ENCODE measurements at regions not wholly inside any gene's neighbourhood (a gene's known extent, or its start where the extent isn't known, plus 50 kb on each side); places are given as distances from the start of the nearest gene placed in this dataset.

GRCh38 chr3:110454066-110454465 is 617.5 kb upstream of the NECTIN3 start:
- DNase-seq: no peak
- no peaks in the 10 kb centered on the region for H3K36me3 ChIP-seq
- WGBS, 2 donors: 91 to 93% methylated on average over 4 of the region's 4 CpGs
- intact Hi-C loops (cut with DNase I): no loop called here
- no peaks in the 10 kb centered on the region for H3K9me3 ChIP-seq
- no peak overlapping the region for H3K4me3 ChIP-seq (replicated peaks in 1 of 3)
- no peak overlapping the region for H3K27ac ChIP-seq
- H3K4me1 ChIP-seq: no peaks in the 10 kb centered on the region
- H3K27me3 ChIP-seq: no peaks in the 10 kb centered on the region
- TF ChIP-seq CTCF (IDR thresholded peaks at IDR 0.05) (no peak), POLR2A (IDR thresholded peaks at IDR 0.05) (no peak)

GRCh38 chr3:110456001-110456400 is 615.6 kb upstream of the NECTIN3 start:
- no peak for DNase-seq
- TF ChIP-seq CTCF (IDR thresholded peaks at IDR 0.05) (no peak), POLR2A (IDR thresholded peaks at IDR 0.05) (no peak)
- H3K4me1 ChIP-seq: no peaks in the 10 kb centered on the region
- intact Hi-C loops (cut with DNase I): no loop called here
- no peaks in the 10 kb centered on the region for H3K36me3 ChIP-seq
- H3K27me3 ChIP-seq: no peaks in the 10 kb centered on the region
- H3K4me3 ChIP-seq (replicated peaks in 1 of 3): no peak overlapping the region
- WGBS, 2 donors: 87 to 91% methylated on average over 2 of the region's 2 CpGs
- H3K27ac ChIP-seq: no peak overlapping the region
- no peaks in the 10 kb centered on the region for H3K9me3 ChIP-seq

DNA sequence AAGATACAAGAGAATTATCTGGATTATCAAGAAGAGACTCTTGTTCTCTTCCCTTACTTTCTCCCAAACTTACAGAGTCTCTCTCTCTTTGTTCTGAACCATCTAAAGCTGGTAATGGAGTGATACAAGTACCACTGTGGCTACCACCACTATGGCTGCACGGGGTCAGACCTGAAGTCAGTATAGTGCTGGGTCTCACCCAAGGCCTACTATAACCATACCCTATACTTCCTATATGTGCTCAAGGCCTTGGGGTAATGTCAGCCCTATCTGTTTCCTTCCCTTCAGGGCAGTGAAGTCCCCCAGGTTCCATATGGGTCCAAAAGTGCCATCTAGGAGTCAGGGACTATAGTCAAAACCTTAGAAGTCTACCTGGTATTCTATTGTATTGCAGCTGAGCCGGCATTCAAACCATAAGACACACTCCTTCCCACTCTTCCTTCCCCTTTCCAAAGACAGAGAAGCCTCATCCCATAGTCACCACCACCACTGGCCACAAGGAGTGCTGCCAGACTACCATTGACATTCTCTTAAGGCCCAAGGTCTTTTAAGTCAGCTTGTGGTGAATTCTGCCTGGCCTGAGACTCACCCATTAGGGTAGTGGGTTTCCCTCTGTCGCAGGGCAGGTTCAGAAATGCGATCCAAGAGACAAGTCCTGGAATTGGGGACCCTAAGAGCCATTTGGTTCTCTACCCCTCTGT is 615.0 kb upstream of the NECTIN3 start:
- Histone ChIP-seq H3K4me3 (replicated peaks in 1 of 3) (no peak overlapping the region), H3K4me1 (no peaks in the 10 kb centered on the region), H3K9me3 (no peaks in the 10 kb centered on the region), H3K27me3 (no peaks in the 10 kb centered on the region), H3K36me3 (no peaks in the 10 kb centered on the region), H3K27ac (no peak overlapping the region)
- TF ChIP-seq CTCF (IDR thresholded peaks at IDR 0.05) (no peak), POLR2A (IDR thresholded peaks at IDR 0.05) (no peak)
- DNase-seq: no peak
- WGBS, 2 donors: 82 to 94% methylated on average over 4 of the region's 4 CpGs
- intact Hi-C loops (cut with DNase I): no loop called here

GRCh38 chr3:110457508-110457907 is 614.1 kb upstream of the NECTIN3 start:
- Histone ChIP-seq H3K36me3 (no peaks in the 10 kb centered on the region), H3K27ac (no peak overlapping the region), H3K9me3 (no peaks in the 10 kb centered on the region), H3K27me3 (no peaks in the 10 kb centered on the region), H3K4me3 (replicated peaks in 1 of 3) (no peak overlapping the region), H3K4me1 (no peaks in the 10 kb centered on the region)
- 68 to 84% methylated on average over 3 to 5 of the region's 5 CpGs for WGBS, 2 donors
- TF ChIP-seq CTCF (IDR thresholded peaks at IDR 0.05) (no peak), POLR2A (IDR thresholded peaks at IDR 0.05) (no peak)
- DNase-seq: no peak
- intact Hi-C loops (cut with DNase I): no loop called here

GRCh38 chr3:110459021-110459420 is 612.6 kb upstream of the NECTIN3 start:
- Histone ChIP-seq H3K4me3 (replicated peaks in 1 of 3) (no peak overlapping the region), H3K27ac (no peak overlapping the region), H3K36me3 (no peaks in the 10 kb centered on the region), H3K9me3 (no peaks in the 10 kb centered on the region), H3K4me1 (no peaks in the 10 kb centered on the region), H3K27me3 (no peaks in the 10 kb centered on the region)
- TF ChIP-seq POLR2A (IDR thresholded peaks at IDR 0.05): no peak
- no peak for TF ChIP-seq CTCF (IDR thresholded peaks at IDR 0.05)
- DNase-seq: no peak
- intact Hi-C loops (cut with DNase I): no loop called here
- 69 to 72% methylated on average over 2 of the region's 2 CpGs for WGBS, 2 donors
